Transverse colon (tissue), 4 donors: ENCODE measurements at regions not wholly inside any gene's neighbourhood (a gene's known extent, or its start where the extent isn't known, plus 50 kb on each side); places are given as distances from the start of the nearest gene placed in this dataset.

Experiments
- CTCF ChIP-seq, 5 experiments: fragments of 200-600 bp in 3 of 5; fragments of 450-650 bp in 2 of 5; sonication (generic) in 3 of 5; IDR thresholded peaks; 1 replicate in 2 of 5; 2 replicates in 3 of 5; pipeline ENCODE4 v1.5.1; 2016 to 2017; ENCODE audit warnings: antibody characterized with exemption in 5 of 5, inconsistent platforms in 3 of 5, mild to moderate bottlenecking in 2 of 5, moderate library complexity in 1 of 5
- EP300 ChIP-seq: sonication (generic); formaldehyde crosslinking; IDR thresholded peaks from one replicate; pipeline ENCODE4 v1.6.1; 2017; ENCODE audit warnings: antibody characterized with exemption, low read depth
- POLR2A ChIP-seq: fragments of 450-650 bp; IDR thresholded peaks from one replicate; pipeline ENCODE4 v1.6.1; 2016; ENCODE audit warnings: antibody characterized with exemption, mild to moderate bottlenecking, moderate library complexity
- POLR2AphosphoS5 ChIP-seq, 3 donors: sonication (generic); formaldehyde crosslinking; IDR thresholded peaks; one replicate each; pipeline ENCODE4 v1.6.1; 2016; ENCODE audit warnings: antibody characterized with exemption in 3 of 3

GRCh38 chr3:110027446-110028080 is 690.2 kb upstream of the DPPA4 start:
- TF ChIP-seq CTCF (IDR thresholded peaks at IDR 0.05) (no peak), POLR2A (no peak), POLR2AphosphoS5 (IDR thresholded peaks at IDR 0.05) (no peak), EP300 (no peak)
